Activated CD4-positive, CD25-positive, alpha-beta regulatory T cell treated with anti-CD3 and anti-CD28 coated beads, Interleukin-2, amount 50 U/mL, for 24 hours (primary cell): ENCODE measurements at regions not wholly inside any gene's neighbourhood (a gene's known extent, or its start where the extent isn't known, plus 50 kb on each side); places are given as distances from the start of the nearest gene placed in this dataset.

Experiments
- ATAC-seq, 2 donors: fragments of 150-1000 bp; cut with Tn5 transposase; one replicate each; pipeline ENCODE4 v1.10.0; 2021; ENCODE audit warnings: mild to moderate bottlenecking in 1 of 2, moderate library complexity in 1 of 2

DNA sequence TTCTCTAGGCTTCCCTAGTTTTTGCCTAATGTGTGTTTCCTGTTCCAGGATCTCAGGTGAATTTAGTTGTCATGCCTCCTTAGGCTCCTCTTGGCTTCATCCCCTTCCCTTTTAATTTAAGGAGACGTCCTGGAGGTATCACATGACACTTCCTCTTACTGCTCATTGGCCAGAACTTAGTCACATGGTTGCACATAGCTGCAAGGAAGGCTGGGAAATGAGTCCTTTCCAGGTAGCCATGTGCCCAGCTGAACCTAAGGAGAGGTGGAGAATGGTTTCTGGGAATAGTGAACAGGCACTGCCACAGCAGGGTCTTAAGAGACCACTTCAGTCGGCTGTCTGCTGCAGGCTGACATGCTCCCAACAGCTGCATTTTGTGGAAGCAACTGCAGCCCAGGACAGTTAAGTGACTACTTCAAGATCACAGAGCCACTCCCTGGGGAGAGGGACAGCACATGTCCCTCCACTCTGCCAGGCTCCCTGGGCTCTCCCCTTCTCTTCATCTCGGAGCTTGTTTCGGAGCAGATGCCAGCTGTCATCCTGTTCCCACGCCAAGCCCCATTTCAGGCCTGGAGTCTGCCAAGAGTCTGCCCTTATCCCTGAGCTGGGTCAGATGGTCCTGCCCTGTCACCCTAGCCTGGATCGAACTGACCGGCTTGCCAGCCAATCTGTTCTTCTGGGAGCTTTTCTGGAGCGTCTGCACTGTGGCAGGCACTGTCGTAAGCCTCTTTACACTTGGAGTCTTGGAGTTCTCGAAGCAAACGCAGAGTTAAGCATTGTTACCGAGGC is 81.4 kb upstream of the FOXF1 start:
- no peak for ATAC-seq

DNA sequence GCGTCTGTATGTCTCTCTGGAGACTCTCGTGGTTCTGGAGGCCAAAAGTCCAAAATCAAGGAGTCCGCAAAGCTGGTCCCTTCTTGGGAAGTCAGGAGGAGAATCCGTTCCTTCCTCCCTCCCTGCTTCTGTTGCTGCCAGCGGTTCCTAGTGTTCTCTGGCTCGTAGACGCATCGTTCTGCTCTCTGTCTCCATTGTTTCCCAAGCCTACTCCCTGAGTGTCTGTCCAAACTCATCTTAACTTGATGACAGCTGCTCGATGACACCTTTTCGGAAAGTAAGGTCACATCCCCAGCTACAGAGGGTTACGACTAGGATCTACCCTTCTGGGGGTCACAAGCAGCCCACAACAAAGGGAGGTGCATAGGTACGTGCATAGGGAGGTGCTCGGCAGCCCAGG is 80.7 kb upstream of the FOXF1 start:
- ATAC-seq: no peak

GRCh38 chr16:86430814-86431213 is 79.5 kb upstream of the FOXF1 start:
- no peak for ATAC-seq

DNA sequence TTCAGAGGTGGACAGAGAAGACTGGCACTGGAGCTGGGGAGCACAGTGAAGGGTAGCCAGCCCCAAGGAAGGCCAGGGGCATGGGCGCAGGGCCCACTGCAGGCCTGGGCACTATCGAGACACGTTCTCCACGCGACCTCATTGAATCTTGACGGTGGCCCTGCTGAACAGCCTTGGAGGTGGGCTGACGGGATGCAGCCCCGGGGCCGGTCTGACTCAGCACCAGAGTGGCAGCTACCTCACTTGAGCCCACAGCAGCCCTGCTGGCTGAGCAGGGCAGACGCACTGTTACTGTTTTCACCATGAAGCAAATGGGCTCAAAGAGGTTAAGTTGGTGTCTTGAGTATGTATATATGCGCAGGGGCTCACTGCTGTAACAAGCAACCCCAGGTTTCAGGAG is 78.8 kb upstream of the FOXF1 start:
- no peak for ATAC-seq

GRCh38 chr16:86432048-86432447 is 78.3 kb upstream of the FOXF1 start:
- ATAC-seq: no peak

DNA sequence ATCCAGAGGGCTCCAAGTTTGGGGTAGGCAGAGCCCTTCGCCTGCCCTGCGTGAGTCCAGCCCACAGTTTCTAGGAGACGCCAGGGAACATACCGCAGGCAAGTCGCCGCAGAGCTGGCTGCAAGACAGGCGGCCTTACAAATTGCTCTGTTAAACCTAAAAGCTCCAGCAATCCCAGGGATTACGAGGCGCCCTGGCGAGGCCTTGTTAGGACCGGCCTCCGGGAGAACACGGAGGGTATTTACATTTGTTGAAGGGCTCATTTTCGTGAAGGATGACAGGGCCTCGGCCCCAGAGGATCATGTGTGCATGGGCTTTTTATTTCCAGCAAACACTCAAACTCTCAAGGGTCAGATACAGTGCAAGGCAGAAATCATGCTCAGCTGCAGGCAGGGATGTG is 77.6 kb upstream of the FOXF1 start:
- no peak for ATAC-seq

- ATAC-seq: no peak
Observed at GRCh38 chr16:86436466-86437185, 73.7 kb upstream of the FOXF1 start.

DNA sequence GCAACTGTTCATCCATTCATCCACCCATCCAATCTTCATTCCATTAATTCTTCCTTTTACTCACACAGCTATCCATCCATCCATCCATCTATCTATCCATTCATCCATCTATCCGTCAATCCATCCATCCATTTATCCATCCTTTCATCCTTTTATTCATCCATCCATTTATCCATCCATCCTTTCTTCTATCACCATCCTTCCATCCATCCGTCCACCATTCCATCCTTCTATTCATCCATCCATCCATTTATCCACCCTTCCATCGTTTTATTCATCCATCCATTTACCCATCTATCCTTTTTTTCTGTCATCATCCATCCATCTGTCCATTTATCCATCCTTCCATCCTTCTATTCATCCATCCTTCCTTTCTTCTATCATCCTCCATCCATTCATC is 73.0 kb upstream of the FOXF1 start:
- no peak for ATAC-seq

GRCh38 chr16:86442703-86443102 is 67.6 kb upstream of the FOXF1 start:
- no peak for ATAC-seq

DNA sequence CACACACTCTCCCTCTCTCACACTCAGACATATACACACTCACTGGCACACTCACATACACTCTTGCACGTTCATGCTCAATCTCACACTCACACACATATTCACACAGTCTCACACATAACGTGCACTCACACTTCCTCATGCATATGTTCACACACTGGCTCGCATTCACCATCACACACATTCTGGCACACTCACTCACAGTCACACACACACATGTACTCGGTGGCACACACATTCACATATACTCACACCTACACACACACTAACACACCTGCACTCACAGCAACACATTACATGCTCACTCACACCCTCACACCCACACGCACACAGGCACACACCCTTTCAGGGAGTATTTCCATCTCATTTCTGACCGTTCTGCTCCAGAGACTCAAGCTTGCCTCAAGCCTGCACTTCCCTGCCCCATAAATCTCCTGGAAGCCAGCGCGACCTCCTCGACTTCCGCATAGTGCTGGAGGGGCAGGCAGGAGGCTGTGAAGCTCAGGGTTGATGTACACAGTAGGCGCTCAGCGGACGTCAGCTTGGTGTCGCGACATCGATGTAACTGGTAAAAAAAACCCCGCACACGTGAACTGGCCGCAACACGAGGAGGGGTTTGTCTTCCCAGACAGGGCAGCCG is 66.7 kb upstream of the FOXF1 start:
- no peak for ATAC-seq

- ATAC-seq: no peak
Observed at GRCh38 chr16:86444261-86444660, 66.1 kb upstream of the FOXF1 start.

GRCh38 chr16:86444661-86445060 is 65.7 kb upstream of the FOXF1 start:
- ATAC-seq: no peak

GRCh38 chr16:86446279-86446678 is 64.0 kb upstream of the FOXF1 start:
- no peak for ATAC-seq

DNA sequence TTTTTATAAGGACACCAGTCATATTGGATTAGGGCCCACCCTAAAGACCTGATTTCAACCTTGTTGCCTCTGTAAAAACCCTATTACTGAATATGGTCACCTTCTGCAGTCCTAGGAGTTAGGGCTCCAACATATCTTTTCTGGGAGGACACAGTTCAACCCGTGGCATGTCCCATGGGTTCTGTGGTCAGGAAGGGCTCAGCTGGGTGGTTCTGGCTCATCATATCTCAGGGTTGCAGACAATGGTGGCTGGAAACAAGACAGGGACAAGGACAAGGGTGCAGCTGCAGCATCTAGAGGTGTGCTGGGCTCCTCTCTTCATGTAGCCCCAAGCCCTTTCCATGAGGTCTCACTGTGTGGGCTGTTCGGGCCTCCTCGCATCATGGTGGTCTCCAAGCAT is 63.1 kb upstream of the FOXF1 start:
- ATAC-seq: no peak

- no peak for ATAC-seq
Observed at GRCh38 chr16:86448306-86448890, 61.9 kb upstream of the FOXF1 start.

DNA sequence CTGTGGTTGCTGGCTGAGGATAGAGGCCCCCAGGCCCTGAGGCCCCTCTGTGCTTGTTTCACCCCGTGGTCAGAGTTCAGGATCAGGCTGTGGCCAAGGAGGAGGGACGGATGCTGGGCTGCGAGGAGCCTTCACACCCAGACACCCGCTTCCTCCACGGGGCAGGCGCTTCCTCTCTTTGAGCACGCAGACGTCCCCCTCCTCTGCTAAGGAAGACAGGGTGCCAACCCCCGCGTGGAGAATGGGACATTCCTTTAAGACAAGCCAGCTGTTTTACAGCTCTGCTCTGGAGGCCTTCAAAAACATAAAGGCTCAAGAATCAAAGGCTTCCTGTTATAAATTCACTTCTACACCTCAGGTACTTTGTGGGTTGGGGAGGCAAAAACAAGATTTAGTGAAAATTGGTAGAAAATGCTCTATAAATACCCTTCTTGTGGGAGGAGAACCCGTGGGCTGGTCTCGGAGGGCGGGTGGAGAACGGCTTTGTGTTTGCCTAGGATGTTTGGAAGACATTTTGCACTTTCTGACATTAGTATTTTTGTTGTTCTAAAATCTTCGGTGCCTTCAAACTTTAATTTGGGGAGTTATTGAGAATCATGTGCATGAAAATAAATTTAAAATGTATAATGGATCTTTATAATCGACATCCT is 60.8 kb upstream of the FOXF1 start:
- ATAC-seq: no peak

DNA sequence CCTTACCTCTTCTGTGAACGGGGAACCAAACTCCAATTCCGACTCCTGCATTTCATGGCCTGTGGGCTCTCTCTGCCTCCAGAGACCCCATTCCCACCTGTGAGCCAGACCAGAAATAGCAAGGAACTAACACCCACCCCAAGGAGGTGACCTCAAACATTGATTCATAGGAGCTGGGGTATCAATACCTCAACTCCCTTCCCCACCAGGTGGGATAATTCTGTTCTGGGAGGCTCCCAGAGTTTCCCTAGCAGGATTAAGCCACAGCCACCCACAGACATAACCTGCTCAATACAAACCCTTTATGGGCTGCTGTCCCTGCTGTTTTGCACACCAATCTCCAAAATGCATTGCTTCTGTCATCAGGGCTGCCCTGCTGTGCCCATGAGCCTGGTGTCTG is 59.6 kb upstream of the FOXF1 start:
- ATAC-seq: no peak

DNA sequence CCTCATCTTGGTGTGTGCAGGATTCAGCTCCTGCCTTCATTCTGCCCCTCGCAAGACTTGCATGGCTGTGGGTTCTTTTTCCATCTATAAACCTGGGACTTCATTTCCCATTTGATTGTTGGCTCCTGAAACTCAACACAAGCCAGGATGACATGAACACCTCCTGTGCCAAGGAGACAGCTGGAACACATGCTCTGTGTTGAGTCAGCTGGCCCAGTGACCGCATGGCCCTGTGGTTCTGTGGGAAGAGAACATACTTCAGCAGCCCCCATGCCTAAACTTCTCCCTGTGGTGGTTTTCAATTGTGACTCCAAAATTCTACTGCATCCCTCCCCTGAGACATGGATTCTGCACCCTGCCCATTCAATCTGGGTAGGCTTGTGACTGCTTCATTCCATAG is 57.9 kb upstream of the FOXF1 start:
- no peak for ATAC-seq

DNA sequence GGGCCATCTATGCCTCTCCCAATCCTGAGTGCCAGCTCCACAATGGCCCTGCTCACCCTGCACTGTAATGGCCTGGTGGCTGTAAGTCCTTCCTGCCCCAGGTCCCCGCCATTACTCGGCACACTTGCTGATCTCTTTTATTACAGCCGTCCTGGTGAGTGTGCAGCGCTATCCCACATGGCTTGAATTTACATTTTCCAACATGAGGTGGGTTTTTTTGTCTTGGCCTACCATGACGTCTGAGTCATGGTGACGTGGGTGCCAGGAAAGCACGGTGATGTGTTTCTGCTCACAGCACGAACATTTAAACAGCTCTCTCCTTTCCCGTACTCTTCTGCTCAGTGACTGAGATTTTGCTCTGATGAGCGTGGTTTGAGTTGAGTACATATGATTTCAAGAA is 55.2 kb upstream of the FOXF1 start:
- no peak for ATAC-seq

GRCh38 chr16:86455640-86456039 is 54.7 kb upstream of the FOXF1 start:
- ATAC-seq: no peak

- no peak for ATAC-seq
Observed at GRCh38 chr16:86457501-86458148, 52.7 kb upstream of the FOXF1 start.

DNA sequence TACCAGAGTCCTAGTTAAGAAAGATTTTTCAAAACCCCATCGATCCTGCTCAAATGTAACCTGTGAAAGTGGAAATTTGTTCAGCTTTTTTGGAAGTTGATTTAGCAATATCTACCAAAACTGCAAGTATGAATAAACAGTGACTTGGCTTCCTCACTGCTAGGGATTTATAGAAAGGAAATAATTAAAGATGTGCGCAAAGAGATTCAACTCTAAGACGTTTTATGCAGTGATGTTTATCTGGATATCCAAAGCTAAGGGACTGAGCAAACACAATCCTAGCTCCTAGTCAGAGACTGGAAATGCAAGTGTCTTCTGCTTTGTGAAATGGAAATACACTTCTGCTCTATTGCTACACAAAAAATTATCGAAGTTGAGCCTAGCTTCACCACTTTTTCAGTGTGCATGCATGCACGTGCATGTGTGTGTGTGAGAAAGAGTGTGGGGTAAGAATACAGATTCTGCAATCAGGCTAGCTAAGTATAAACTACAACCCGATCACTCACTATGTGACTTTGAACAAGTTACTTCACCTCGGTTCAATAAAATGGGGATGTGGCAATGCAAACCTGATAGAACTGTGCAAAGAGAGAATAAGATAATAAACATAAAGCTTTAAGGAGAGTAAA is 52.1 kb upstream of the FOXF1 start:
- no peak for ATAC-seq
